Ishikawa (cell line): ENCODE measurements at regions not wholly inside any gene's neighbourhood (a gene's known extent, or its start where the extent isn't known, plus 50 kb on each side); places are given as distances from the start of the nearest gene placed in this dataset.

ENCODE experiments used
- EGR1 ChIP-seq: IDR thresholded peaks from 2 replicates; pipeline ENCODE4 v1.6.1; 2012
- MAX ChIP-seq: IDR thresholded peaks from 2 replicates; pipeline ENCODE4 v1.6.1; 2012
- YY1 ChIP-seq: IDR thresholded peaks from 2 replicates; pipeline ENCODE4 v1.6.1; 2012; ENCODE audit warnings: low read depth
- ZBTB7A ChIP-seq: IDR thresholded peaks from 2 replicates; pipeline ENCODE4 v1.6.1; 2012; ENCODE audit warnings: low read depth

- TF ChIP-seq EGR1 = no peak
- no peak for TF ChIP-seq YY1
- TF ChIP-seq MAX = no peak
- TF ChIP-seq ZBTB7A = no peak
Measured at GRCh38 chr4:14234307-14234706, 606.8 kb upstream of the BOD1L1 start.
